HepG2 (cell line): ENCODE measurements at regions not wholly inside any gene's neighbourhood (a gene's known extent, or its start where the extent isn't known, plus 50 kb on each side); places are given as distances from the start of the nearest gene placed in this dataset.

Experiments
- ATAC-seq: fragments of 200-7000 bp; cut with Tn5 transposase; 3 replicates; pipeline ENCODE4 v1.9.1; 2020; ENCODE audit warnings: mild to moderate bottlenecking, moderate library complexity
- BruUV-seq: library from RNA; stranded (reverse); fragments of 400-500 nt; replicated peaks from 2 replicates; lab custom pipeline; 2021; lab: Mats Ljungman, UMichigan
- CTCF ChIA-PET: fragments of 300-600 bp; formaldehyde crosslinking; extraction: SDS; loops from one replicate; lab custom pipeline; 2021; ENCODE audit warnings: low total read pairs, inconsistent platforms, low intra/inter-chr PET ratio; lab: Yijun Ruan, JAX
- POLR2A ChIA-PET: fragments of 350-600 bp; sonication (Branson Sonifier 250); formaldehyde crosslinking; loops from one replicate; lab custom pipeline; 2020; ENCODE audit warnings: antibody characterized with exemption, inconsistent platforms; lab: Yijun Ruan, JAX
- DNase-seq: peaks from one replicate; pipeline ENCODE4 v3.0.0-alpha.2; 2015; ENCODE audit warnings: low spot score
- FAIRE-seq: peaks from 3 replicates; lab custom pipeline; 2011; peaks lifted over from hg19 to GRCh38; lab: Jason Lieb, UNC
- H2AFZ ChIP-seq: one replicate; pipeline ENCODE4 v1.6.1; 2011; ENCODE audit warnings: low read length, inconsistent platforms
- H3K27ac ChIP-seq: fragments of 300-600 bp; 3 replicates; pipeline ENCODE4 v1.8.0; 2011; ENCODE audit warnings: mixed run types, mild to moderate bottlenecking, mixed read lengths, low read length, inconsistent platforms; ENCODE audit not compliant: insufficient read depth; ENCODE audit errors: extremely low read length
- H3K27me3 ChIP-seq, 2 experiments: fragments of 200-600 bp in 1 of 2; 2 replicates in 1 of 2; 3 replicates in 1 of 2; pipeline versions ENCODE4 v1.6.0 to v1.8.0; 2011; ENCODE audit warnings: low read length in 2 of 2, mild to moderate bottlenecking in 2 of 2, moderate library complexity in 2 of 2, inconsistent platforms in 1 of 2; ENCODE audit not compliant: insufficient read depth in 2 of 2, control insufficient read depth in 1 of 2
- H3K36me3 ChIP-seq, 2 experiments: fragments of 200-600 bp in 1 of 2; replicated peaks in 1 of 2; 2 replicates in 1 of 2; 3 replicates in 1 of 2; pipeline versions ENCODE4 v1.5.1 to v1.8.0; 2011; ENCODE audit warnings: low read length in 2 of 2, inconsistent platforms in 1 of 2; ENCODE audit not compliant: insufficient read depth in 2 of 2, control insufficient read depth in 1 of 2
- H3K4me1 ChIP-seq: 2 replicates; pipeline ENCODE4 v1.5.1; 2012; ENCODE audit warnings: low read length, inconsistent platforms; ENCODE audit not compliant: insufficient read depth
- H3K4me2 ChIP-seq: 2 replicates; pipeline ENCODE4 v1.6.0; 2011; ENCODE audit warnings: low read depth, low read length, inconsistent platforms
- H3K4me3 ChIP-seq, 3 experiments: fragments of 200-600 bp in 1 of 3; sonication (generic), shearing (Covaris generic) in 1 of 3; replicated peaks in 1 of 3; 2 replicates each; pipeline ENCODE4 v1.5.1; 2011 to 2016; ENCODE audit warnings: low read length in 3 of 3, inconsistent platforms in 2 of 3, low read depth in 2 of 3, mild to moderate bottlenecking in 2 of 3, control low read depth in 1 of 3, mixed read lengths in 1 of 3; ENCODE audit not compliant: insufficient read depth in 1 of 3
- H3K79me2 ChIP-seq: one replicate; pipeline ENCODE4 v1.6.1; 2011; ENCODE audit warnings: low read length, inconsistent platforms; ENCODE audit not compliant: insufficient read depth
- H3K9ac ChIP-seq: 2 replicates; pipeline ENCODE4 v1.6.0; 2011; ENCODE audit warnings: mild to moderate bottlenecking, low read depth, low read length, inconsistent platforms; ENCODE audit not compliant: insufficient read depth
- H3K9me3 ChIP-seq: 2 replicates; pipeline ENCODE4 v1.5.1; 2012; ENCODE audit warnings: mild to moderate bottlenecking, low read length
- H4K20me1 ChIP-seq: 2 replicates; pipeline ENCODE4 v1.6.0; 2011; ENCODE audit warnings: inconsistent platforms, mild to moderate bottlenecking, low read length, moderate library complexity; ENCODE audit not compliant: insufficient read depth
- AHR ChIP-seq: IDR thresholded peaks from 2 replicates; pipeline ENCODE4 v1.6.1; 2018; ENCODE audit warnings: missing genetic modification reagents, missing compliant biosample characterization
- EED ChIP-seq: sonication (generic); formaldehyde crosslinking; IDR thresholded peaks from 2 replicates; pipeline ENCODE4 v1.5.0; 2020; ENCODE audit warnings: mild to moderate bottlenecking, missing genetic modification reagents
- HNF4G ChIP-seq, 2 experiments: sonication (generic) in 1 of 2; formaldehyde crosslinking in 1 of 2; IDR thresholded peaks; 2 replicates each; pipeline versions ENCODE4 v1.4.0 to v1.6.1; 2011 to 2020; ENCODE audit warnings: borderline replicate concordance in 2 of 2, low read depth in 2 of 2, mild to moderate bottlenecking in 2 of 2, low read length in 1 of 2, missing genetic modification reagents in 1 of 2, moderate library complexity in 1 of 2
- MYC ChIP-seq: sonication (generic); formaldehyde crosslinking; IDR thresholded peaks from 2 replicates; pipeline ENCODE4 v1.9.0; 2021; ENCODE audit warnings: missing genetic modification reagents, borderline replicate concordance
- REXO4 ChIP-seq: sonication (generic); formaldehyde crosslinking; IDR thresholded peaks from 2 replicates; pipeline ENCODE4 v1.8.0; 2022; ENCODE audit warnings: missing genetic modification reagents, mild to moderate bottlenecking, borderline replicate concordance
- THAP11 ChIP-seq: IDR thresholded peaks from 2 replicates; pipeline ENCODE4 v1.6.1; 2016; ENCODE audit warnings: missing biosample characterization, missing genetic modification reagents
- ZFP91 ChIP-seq: sonication (generic); formaldehyde crosslinking; IDR thresholded peaks from 2 replicates; pipeline ENCODE4 v1.9.0; 2022; ENCODE audit warnings: missing genetic modification reagents, mild to moderate bottlenecking, borderline replicate concordance
- ZNF343 ChIP-seq: sonication (generic); formaldehyde crosslinking; IDR thresholded peaks from 2 replicates; pipeline ENCODE4 v1.4.0; 2020; ENCODE audit warnings: mild to moderate bottlenecking, missing genetic modification reagents
- ZNF432 ChIP-seq: sonication (generic); formaldehyde crosslinking; IDR thresholded peaks from 2 replicates; pipeline ENCODE4 v1.5.0; 2020; ENCODE audit warnings: missing genetic modification reagents, mild to moderate bottlenecking, borderline replicate concordance
- ZNF558 ChIP-seq: sonication (generic); formaldehyde crosslinking; IDR thresholded peaks from 2 replicates; pipeline ENCODE4 v1.9.0; 2022; ENCODE audit warnings: mild to moderate bottlenecking, missing genetic modification reagents, borderline replicate concordance
- WGBS: methylation state at CpG from one replicate; pipeline ENCODE4 v1.1.6; 2017; ENCODE audit warnings: low lambda C conversion rate; 5-methylcytosine and 5-hydroxymethylcytosine counted together
- in situ Hi-C: cut with HindIII; loops from 2 replicates; pipeline ENCODE4 v1.10.0; 2017; ENCODE audit warnings: low pct_unique_long_range_greater_than_20kb; ENCODE audit not compliant: extremely low pct_ligation_motif_present
- intact Hi-C: fragments of 100-400 bp; cut with micrococcal nuclease; formaldehyde crosslinking; loops from one replicate; pipeline ENCODE4 v1.10.0; 2022; ENCODE audit not compliant: unreplicated experiment
- TF ChIP-seq, protein P1 (sequence below): sonication (generic); formaldehyde crosslinking; IDR thresholded peaks from 2 replicates; pipeline ENCODE4 v1.4.0; 2020; ENCODE audit warnings: missing genetic modification reagents
- TF ChIP-seq, protein P2 (sequence below): sonication (generic); formaldehyde crosslinking; IDR thresholded peaks from 2 replicates; pipeline ENCODE4 v1.4.0; 2020; ENCODE audit warnings: mild to moderate bottlenecking, low read depth, missing genetic modification reagents

DNA sequence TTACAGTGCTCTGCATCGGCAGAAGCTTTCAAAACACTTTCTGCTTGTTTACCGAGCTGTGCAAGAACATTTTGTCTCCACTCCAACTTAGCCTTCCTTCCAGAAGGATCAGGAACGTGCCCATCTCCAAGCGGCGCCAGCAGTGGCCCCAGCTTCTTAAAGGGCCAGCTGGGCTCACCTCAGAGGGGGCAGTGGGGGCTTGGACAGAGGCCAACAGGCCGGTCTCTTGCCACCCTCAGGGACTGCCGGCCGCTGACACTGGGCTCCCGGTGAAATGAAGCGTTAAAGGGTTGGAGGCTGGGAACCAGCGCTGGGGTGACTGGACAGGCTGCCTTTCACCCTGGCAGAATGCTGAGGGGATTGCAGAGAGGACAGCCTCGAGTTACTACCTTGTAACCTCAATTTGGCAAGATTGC is 67.0 kb upstream of the RNU6ATAC start:
- ATAC-seq (no peak), FAIRE-seq (no peak), DNase-seq (no peak)
- H2AFZ ChIP-seq, result no peak overlapping the region
- H3K9me3 ChIP-seq, result no peaks in the 10 kb centered on the region
- BruUV-seq, result no TSS peak
- H3K9ac ChIP-seq, result no peak overlapping the region
- ChIA-PET POLR2A (no interaction called here), CTCF (no interaction called here)
- 7% methylated on average over 11 of the region's 12 CpGs for WGBS
- H4K20me1 ChIP-seq, result no peaks in the 10 kb centered on the region
- H3K36me3 ChIP-seq, result no peaks in the 10 kb centered on the region
- no peak overlapping the region for H3K4me3 ChIP-seq
- intact Hi-C loops (no loop called here), in situ Hi-C loops (no loop called here)
- H3K79me2 ChIP-seq, result no peaks in the 10 kb centered on the region
- no peak for TF ChIP-seq AHR (CRISPR knock-in tag)
- TF ChIP-seq ZFP91 (CRISPR knock-in tag), result peak; percentile 36; the same call in 1 of the 2 replicates
- peaks cover 18 to 85% of the 10 kb centered on the region in 2 experiments for H3K27me3 ChIP-seq
- H3K27ac ChIP-seq, result no peak overlapping the region
- peaks cover 30% of the 10 kb centered on the region for H3K4me1 ChIP-seq
- no peak overlapping the region for H3K4me2 ChIP-seq

GRCh38 chr9:134231767-134232166 is 67.4 kb upstream of the RNU6ATAC start:
- Histone ChIP-seq H3K27ac (no peak overlapping the region), H3K36me3 (no peaks in the 10 kb centered on the region), H3K9ac (no peak overlapping the region), H3K4me1 (peaks cover 26% of the 10 kb centered on the region), H3K27me3 (peaks cover 18 to 82% of the 10 kb centered on the region in 2 experiments), H3K79me2 (no peaks in the 10 kb centered on the region), H3K4me2 (no peak overlapping the region), H3K4me3 (no peak overlapping the region), H4K20me1 (no peaks in the 10 kb centered on the region), H3K9me3 (no peaks in the 10 kb centered on the region), H2AFZ (no peak overlapping the region)
- in situ Hi-C loops, result no loop called here
- POLR2A ChIA-PET, result no interaction called here
- CTCF ChIA-PET, result no interaction called here
- WGBS, result 0% methylated on average over 1 of the region's 8 CpGs
- no peak for FAIRE-seq
- DNase-seq, result no peak
- no peak for ATAC-seq
- no TSS peak for BruUV-seq
- intact Hi-C loops, result no loop called here
- no peak for TF ChIP-seq HNF4G (IDR thresholded peaks at IDR 0.05; ENCODE audit: borderline replicate concordance, low read depth, low read length)
- TF ChIP-seq HNF4G (CRISPR knock-in tag; IDR thresholded peaks at IDR 0.05; ENCODE audit: borderline replicate concordance, low read depth), result no peak
- TF ChIP-seq REXO4 (CRISPR knock-in tag), result no peak
- TF ChIP-seq ZNF432 (CRISPR knock-in tag), result no peak
- TF ChIP-seq EED (CRISPR knock-in tag), result no peak
- TF ChIP-seq, protein P1, sequence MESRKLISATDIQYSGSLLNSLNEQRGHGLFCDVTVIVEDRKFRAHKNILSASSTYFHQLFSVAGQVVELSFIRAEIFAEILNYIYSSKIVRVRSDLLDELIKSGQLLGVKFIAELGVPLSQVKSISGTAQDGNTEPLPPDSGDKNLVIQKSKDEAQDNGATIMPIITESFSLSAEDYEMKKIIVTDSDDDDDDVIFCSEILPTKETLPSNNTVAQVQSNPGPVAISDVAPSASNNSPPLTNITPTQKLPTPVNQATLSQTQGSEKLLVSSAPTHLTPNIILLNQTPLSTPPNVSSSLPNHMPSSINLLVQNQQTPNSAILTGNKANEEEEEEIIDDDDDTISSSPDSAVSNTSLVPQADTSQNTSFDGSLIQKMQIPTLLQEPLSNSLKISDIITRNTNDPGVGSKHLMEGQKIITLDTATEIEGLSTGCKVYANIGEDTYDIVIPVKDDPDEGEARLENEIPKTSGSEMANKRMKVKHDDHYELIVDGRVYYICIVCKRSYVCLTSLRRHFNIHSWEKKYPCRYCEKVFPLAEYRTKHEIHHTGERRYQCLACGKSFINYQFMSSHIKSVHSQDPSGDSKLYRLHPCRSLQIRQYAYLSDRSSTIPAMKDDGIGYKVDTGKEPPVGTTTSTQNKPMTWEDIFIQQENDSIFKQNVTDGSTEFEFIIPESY (CRISPR knock-in tag), result no peak
- TF ChIP-seq ZNF343 (CRISPR knock-in tag), result no peak
- TF ChIP-seq THAP11 (CRISPR knock-in tag), result no peak
- no peak for TF ChIP-seq ZNF558 (CRISPR knock-in tag)
- no peak for TF ChIP-seq MYC
- TF ChIP-seq, protein P2, sequence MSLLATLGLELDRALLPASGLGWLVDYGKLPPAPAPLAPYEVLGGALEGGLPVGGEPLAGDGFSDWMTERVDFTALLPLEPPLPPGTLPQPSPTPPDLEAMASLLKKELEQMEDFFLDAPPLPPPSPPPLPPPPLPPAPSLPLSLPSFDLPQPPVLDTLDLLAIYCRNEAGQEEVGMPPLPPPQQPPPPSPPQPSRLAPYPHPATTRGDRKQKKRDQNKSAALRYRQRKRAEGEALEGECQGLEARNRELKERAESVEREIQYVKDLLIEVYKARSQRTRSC (CRISPR knock-in tag), result no peak
